HG02763 (cell line): ENCODE measurements at regions not wholly inside any gene's neighbourhood (a gene's known extent, or its start where the extent isn't known, plus 50 kb on each side); places are given as distances from the start of the nearest gene placed in this dataset.
"Not testable (repeated sequence)": the region's sequence is repeated elsewhere in the genome, so short reads cannot be mapped to it uniquely, and the experiment has no call there.

Experiments
- ATAC-seq: cut with Tn5 transposase; IDR thresholded peaks from one replicate; pipeline ENCODE4 v1.9.1; 2021; ENCODE audit warnings: mild to moderate bottlenecking, moderate library complexity; ENCODE audit not compliant: unreplicated experiment

GRCh38 chr22:49008682-49009235 lies 818.9 kb downstream of the BRD1 start:
- no peak for ATAC-seq

- ATAC-seq = no peak
These were observed 820.5 kb downstream of the BRD1 start for GRCh38 chr22:49007013-49007653.

DNA sequence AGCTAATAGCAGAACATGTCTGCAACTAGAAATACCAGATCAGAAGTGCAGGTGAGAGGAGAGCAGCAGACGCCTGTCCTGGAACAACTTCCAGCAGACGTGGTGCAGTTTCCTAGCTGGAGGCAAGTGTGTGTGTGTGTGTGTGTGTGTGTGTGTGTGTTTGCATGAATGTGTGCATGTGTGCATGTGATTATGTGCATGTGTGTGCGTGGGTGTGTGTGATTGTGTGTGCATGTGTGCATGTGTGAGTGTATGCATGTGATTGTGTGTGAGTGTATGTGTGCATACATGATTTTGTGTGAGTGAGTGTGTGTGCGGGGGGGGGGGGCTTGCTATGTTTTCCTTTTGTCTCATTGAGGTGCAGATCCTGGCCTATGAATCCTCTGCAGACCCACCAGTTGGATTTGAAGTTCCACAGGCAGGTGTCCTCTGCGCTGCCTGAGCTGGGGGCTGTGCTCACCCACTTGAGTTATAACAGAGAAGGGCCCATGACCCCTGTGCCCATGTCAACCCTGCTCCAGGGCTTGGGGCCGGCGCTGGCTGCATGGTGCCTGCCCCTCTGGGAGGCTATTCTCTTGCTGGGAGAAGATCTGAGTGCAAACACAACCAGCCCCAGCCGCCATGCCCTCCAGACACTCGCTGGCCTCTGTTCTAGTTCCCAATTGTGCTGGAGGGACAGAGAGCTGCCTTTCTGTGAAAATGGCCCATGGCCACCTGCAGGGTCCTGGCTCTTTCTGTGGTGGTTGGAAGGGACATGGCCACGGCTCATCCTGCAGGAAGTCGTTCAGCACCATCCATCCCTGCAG lies 821.3 kb downstream of the BRD1 start:
- ATAC-seq = no peak

- no peak for ATAC-seq
These were observed 822.1 kb downstream of the BRD1 start for GRCh38 chr22:49005557-49005956.

GRCh38 chr22:49004484-49005399 lies 822.9 kb downstream of the BRD1 start:
- ATAC-seq = no peak

DNA sequence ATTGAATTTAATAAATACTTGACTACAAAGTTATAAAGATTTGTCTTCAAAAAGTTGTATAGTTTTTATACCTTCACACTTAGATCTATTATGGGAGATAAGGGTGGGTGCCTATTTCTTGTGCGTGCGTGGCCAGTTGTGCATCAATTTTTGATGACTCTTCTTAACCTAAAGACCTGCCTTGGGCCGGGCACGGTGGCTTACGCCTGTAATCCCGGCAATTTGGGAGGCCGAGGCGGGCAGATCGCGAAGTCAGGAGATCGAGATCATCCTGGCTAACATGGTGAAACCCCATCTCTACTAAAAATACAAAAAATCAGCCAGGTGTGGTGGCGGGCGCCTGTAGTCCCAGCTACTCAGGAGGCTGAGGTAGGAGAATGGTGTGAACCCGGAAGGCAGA lies 830.1 kb downstream of the BRD1 start:
- ATAC-seq = not testable (repeated sequence)

GRCh38 chr22:48993655-48994054 lies 834.0 kb downstream of the BRD1 start:
- no peak for ATAC-seq

DNA sequence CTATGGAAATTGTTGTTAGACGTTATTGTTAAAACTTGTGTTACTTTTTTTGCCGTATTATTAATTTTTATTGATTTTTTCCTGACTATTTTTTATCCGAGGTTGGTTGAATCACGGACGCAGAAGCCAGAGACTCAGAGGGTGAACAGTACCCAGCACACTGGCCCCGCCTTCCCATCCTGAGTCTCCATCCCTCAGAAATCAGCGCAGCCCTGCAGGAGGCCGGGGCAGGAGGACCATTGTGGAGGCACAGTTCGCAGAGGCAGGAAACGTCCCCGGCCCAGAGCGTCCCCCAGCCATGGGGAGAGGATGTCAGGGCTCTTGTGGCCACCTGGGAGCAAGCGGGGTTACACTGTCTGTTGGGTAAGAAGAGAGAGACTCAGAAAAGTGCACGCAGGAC lies 843.0 kb downstream of the BRD1 start:
- no peak for ATAC-seq

DNA sequence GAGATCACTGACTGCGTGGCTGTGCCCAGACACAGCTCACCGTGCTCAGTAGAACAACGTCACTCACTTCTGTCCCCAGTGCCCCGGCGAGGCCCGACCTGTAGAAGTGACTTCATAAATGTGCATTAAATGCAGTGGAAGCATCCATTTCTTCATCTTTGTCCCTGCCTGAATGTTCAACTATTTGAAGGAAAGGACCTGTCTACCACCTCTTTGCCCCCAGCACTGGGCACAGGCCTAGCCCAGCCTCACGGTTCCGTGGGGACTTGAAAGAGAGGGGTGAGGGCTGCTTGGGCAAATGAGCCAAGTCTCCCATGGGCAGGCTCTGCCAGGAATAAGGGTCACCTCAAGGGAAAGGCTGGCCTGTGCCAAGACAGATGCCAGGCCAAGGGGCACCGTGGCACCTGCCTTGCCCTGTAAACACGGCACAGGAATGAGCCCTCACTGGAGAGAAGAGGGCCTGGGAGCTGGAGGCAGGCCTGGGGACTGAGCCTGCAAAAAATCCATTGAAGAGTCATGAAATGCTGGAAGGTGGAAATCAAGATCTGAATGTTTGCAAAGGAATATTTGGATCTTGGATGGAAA lies 845.3 kb downstream of the BRD1 start:
- no peak for ATAC-seq

DNA sequence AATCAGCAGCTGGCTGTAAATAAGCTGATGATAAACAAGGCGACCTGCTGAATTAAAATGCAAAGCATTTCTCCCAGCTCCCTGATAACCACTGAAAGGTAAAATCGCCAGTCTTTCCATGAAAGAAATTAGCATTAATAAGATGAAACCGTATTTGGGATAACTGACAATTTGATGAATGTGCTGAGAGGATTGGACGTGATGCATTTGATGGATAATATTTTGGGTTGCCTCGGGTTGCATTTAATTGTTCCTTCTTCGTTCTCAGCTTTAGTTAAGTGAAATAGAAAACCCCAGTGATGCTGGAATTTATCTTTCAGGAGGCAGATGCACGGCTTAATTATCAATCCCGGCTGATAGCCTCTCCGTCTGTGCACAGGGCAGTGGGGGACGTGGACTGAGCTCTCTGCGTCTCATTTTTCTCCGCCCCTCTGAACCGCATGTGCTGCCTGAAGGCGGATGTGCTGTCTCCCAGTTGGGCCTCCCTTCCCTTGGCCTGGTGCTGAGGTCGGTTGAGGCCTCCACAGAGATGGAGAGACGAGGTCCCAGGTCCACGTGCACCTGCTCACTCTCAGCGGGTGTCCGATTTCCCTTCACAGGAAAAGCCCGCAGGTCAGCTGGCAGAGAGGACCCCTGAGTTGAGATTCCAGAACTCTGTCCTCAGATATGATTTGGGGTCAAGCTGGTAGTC lies 846.2 kb downstream of the BRD1 start:
- no peak for ATAC-seq

DNA sequence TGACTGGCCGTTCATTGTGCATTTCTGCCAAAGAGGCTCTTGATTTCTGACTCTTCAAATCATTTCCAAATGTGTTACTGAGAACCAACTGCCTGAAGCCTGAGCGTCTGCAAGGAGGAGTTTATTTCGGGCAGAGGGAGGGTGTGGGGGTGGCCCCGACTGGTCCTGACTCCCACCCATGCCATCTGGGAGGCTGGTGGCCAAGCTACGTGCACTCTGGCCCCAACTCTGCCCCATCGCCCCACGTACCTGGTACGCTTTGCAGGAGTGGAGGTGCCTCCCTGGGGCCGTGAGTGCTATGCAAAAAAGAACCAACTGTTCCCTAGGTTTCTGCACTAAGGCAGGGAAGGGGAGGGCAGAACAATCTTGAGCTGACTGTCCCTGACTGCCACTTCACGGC lies 846.8 kb downstream of the BRD1 start:
- no peak for ATAC-seq

DNA sequence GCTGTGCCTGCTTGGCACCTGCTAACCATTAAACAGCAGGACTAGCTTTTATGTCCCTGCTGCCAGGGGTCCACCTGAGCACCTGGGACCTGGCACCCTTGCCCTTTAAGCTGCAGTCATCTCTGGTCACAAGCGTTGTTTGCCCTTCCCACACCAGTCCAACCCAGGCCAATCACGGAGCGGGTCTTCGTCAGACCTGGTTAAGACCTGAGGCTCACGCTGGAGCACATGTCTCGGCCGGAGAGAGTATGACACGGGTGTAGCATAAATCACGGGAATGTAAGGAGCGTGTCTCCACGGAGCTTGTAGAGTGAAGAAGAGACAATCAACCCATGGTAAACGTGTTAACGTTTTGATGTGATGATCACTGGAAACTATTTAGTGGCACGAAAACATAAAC lies 847.3 kb downstream of the BRD1 start:
- no peak for ATAC-seq

GRCh38 chr22:48979482-48979881 lies 848.2 kb downstream of the BRD1 start:
- no peak for ATAC-seq

- ATAC-seq = no peak
These were observed 850.8 kb downstream of the BRD1 start for GRCh38 chr22:48976556-48977535.

- ATAC-seq = no peak
These were observed 851.8 kb downstream of the BRD1 start for GRCh38 chr22:48975886-48976285.

GRCh38 chr22:48975316-48975741 lies 852.3 kb downstream of the BRD1 start:
- ATAC-seq = no peak

- ATAC-seq = no peak
These were observed 853.0 kb downstream of the BRD1 start for GRCh38 chr22:48974443-48975315.

- no peak for ATAC-seq
These were observed 854.0 kb downstream of the BRD1 start for GRCh38 chr22:48973694-48974041.
